Progenitor cell of endocrine pancreas (in vitro differentiated cells): ENCODE measurements at regions not wholly inside any gene's neighbourhood (a gene's known extent, or its start where the extent isn't known, plus 50 kb on each side); places are given as distances from the start of the nearest gene placed in this dataset.

Experiments
- DNase-seq: peaks from one replicate; pipeline ENCODE4 v3.0.0; 2021; ENCODE audit warnings: low spot score; ENCODE audit not compliant: unreplicated experiment
- H3K27ac Mint-ChIP-seq: 2 replicates; pipeline ENCODE4 v1.8.0; 2021; ENCODE audit warnings: mild to moderate bottlenecking, moderate library complexity, mixed read lengths
- H3K27me3 Mint-ChIP-seq: 2 replicates; pipeline ENCODE4 v1.8.0; 2021; ENCODE audit warnings: mixed read lengths
- H3K36me3 Mint-ChIP-seq: 2 replicates; pipeline ENCODE4 v1.8.0; 2022; ENCODE audit warnings: mixed read lengths; ENCODE audit not compliant: insufficient read depth
- H3K4me1 Mint-ChIP-seq: 2 replicates; pipeline ENCODE4 v1.8.0; 2021; ENCODE audit warnings: low read depth, mixed read lengths
- H3K4me3 Mint-ChIP-seq: 2 replicates; pipeline ENCODE4 v1.8.0; 2021; ENCODE audit warnings: low read depth, mild to moderate bottlenecking, moderate library complexity, mixed read lengths
- H3K9me3 Mint-ChIP-seq: 2 replicates; pipeline ENCODE4 v1.8.0; 2021; ENCODE audit warnings: low read depth, mixed read lengths
- TF ChIP-seq, protein P1 (sequence below): fragments of 200-600 bp; sonication (generic); IDR thresholded peaks from one replicate; pipeline ENCODE4 v1.5.0; 2021; ENCODE audit warnings: antibody characterized with exemption, mild to moderate bottlenecking; ENCODE audit not compliant: unreplicated experiment

DNA sequence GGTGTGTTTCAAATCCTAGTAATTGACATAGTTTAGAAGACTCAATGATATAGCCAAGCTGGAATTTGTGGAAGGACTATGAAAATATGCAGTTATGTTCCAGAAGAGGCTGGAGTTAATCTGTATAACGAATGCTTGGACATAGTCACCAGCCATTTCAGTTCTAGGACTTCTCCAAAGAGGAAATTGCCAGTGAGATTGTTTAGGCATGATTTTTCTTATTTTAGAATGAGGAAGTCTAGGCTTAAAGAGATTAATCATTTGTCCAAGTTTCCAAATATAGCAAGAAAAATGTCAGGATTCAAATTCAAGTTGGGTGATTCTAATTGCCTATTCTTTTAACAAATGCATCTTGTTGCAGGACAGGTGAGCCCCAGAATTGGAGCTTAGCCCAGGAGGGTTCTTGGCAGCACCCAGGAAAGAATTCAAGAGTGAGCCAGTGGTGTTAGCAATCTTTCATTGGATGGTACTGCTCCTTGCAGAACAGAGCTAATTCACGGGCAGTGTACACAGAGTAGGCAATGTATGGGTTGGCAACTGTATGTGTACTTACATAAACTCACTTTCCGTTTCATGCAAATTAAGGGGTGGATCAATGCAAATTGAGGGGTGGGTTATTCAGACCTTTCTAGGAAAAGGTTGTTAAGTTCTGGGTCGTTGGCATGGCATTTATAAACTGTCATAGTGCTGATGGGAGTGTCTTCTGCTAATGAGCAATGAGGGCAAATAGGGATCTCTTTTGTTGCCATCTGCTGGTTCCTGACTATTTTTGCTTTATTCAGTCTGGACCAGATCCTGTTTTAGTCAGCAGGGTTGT lies 763.1 kb upstream of the SLITRK1 start:
- no peaks in the 10 kb centered on the region for H3K4me1 Mint-ChIP-seq
- no peak overlapping the region for H3K27ac Mint-ChIP-seq
- H3K27me3 Mint-ChIP-seq = no peaks in the 10 kb centered on the region
- no peaks in the 10 kb centered on the region for H3K9me3 Mint-ChIP-seq
- TF ChIP-seq, protein P1, sequence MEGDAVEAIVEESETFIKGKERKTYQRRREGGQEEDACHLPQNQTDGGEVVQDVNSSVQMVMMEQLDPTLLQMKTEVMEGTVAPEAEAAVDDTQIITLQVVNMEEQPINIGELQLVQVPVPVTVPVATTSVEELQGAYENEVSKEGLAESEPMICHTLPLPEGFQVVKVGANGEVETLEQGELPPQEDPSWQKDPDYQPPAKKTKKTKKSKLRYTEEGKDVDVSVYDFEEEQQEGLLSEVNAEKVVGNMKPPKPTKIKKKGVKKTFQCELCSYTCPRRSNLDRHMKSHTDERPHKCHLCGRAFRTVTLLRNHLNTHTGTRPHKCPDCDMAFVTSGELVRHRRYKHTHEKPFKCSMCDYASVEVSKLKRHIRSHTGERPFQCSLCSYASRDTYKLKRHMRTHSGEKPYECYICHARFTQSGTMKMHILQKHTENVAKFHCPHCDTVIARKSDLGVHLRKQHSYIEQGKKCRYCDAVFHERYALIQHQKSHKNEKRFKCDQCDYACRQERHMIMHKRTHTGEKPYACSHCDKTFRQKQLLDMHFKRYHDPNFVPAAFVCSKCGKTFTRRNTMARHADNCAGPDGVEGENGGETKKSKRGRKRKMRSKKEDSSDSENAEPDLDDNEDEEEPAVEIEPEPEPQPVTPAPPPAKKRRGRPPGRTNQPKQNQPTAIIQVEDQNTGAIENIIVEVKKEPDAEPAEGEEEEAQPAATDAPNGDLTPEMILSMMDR = no peak
- no peak overlapping the region for H3K4me3 Mint-ChIP-seq
- H3K36me3 Mint-ChIP-seq = no peaks in the 10 kb centered on the region
- DNase-seq = no peak

DNA sequence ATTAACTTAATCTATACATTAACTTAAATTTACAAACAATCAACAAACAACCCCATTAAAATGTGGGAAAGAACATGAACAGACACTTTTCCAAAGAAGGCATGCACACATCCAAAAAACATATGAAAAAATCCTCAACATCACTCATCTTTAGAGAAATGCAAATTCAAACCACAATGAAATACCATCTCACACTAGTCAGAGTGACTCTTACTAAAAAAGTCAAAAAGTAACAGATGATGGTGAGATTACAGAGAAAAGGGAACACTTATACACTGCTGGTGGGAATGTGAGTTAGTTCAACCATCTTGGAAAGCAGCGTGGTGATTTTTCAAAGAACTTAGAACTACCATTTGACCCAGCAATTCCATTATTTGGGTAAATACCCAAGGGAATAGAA lies 759.2 kb upstream of the SLITRK1 start:
- H3K9me3 Mint-ChIP-seq = peaks cover 7% of the 10 kb centered on the region
- no peaks in the 10 kb centered on the region for H3K27me3 Mint-ChIP-seq
- DNase-seq = no peak
- H3K27ac Mint-ChIP-seq = no peak overlapping the region
- H3K4me3 Mint-ChIP-seq = no peak overlapping the region
- H3K4me1 Mint-ChIP-seq = no peaks in the 10 kb centered on the region
- TF ChIP-seq, protein P1 = no peak
- no peaks in the 10 kb centered on the region for H3K36me3 Mint-ChIP-seq

DNA sequence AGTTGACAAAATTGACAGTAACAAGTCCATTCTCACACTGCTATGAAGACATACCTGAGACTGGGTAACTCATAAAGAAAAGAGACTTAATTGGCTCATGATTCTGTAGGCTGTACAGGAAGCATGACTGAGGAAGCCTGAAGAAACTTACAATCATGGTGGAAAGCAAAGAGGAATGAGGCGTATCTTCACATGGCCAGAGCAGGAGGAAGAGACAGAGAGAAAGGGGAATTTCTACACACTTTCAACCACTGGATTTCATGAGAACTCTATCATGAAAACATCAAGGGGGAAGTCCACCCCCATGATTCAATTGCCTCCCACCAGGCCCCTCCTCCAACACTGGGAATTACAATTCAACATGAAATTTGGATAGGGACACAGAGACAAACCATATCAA lies 758.4 kb upstream of the SLITRK1 start:
- DNase-seq = no peak
- Mint-ChIP-seq H3K36me3 (no peaks in the 10 kb centered on the region), H3K4me3 (no peak overlapping the region), H3K4me1 (no peaks in the 10 kb centered on the region), H3K27ac (no peak overlapping the region), H3K27me3 (no peaks in the 10 kb centered on the region), H3K9me3 (peaks cover 7% of the 10 kb centered on the region)
- TF ChIP-seq, protein P1 = no peak

DNA sequence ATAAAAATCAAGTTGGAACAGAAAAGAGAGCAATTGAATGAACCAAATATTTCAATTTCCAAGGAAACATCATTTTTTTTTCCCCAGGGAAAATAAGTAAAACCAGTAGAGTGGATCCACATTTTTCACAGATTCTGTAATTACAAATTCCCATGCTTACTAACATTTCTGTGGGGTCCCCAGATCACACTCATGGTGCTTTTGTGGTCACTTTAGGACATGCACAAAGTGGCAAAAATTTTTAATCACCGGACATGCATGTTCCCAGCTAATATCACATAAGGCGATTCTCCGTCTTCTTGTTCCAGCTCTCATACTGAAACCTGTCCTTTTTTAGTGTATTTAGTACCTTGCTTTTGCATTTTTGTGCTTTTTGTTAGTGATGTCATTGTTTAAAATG lies 748.2 kb upstream of the SLITRK1 start:
- TF ChIP-seq, protein P1 = no peak

DNA sequence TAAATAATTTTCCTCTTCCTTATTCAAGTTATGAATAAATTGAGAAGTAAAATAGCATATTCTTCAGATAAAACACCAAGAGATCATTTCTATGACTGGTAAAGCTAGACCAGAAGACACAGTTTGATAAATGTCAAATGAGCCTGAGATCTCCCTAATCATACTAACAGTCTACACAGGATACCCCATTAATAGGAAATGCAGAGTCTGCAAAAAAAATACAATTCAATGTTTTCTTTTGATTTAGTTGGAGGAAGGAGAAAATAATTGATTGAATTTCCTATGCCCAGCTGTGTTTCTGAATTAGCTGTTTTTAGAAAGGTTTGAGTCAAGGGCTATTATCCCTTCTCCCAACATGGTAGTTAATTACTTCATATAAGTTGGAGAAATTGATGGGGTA lies 734.6 kb upstream of the SLITRK1 start:
- TF ChIP-seq, protein P1 = no peak
- Mint-ChIP-seq H3K9me3 (no peaks in the 10 kb centered on the region), H3K27ac (no peak overlapping the region), H3K4me1 (no peaks in the 10 kb centered on the region), H3K4me3 (no peak overlapping the region), H3K27me3 (no peaks in the 10 kb centered on the region), H3K36me3 (no peaks in the 10 kb centered on the region)
- DNase-seq = no peak

More for the DNA sequence above, 748.2 kb upstream of the SLITRK1 start:
- no peaks in the 10 kb centered on the region for H3K36me3 Mint-ChIP-seq
- H3K9me3 Mint-ChIP-seq = no peaks in the 10 kb centered on the region
- H3K4me1 Mint-ChIP-seq = no peaks in the 10 kb centered on the region
- no peak overlapping the region for H3K27ac Mint-ChIP-seq
- H3K27me3 Mint-ChIP-seq = no peaks in the 10 kb centered on the region
- DNase-seq = no peak
- H3K4me3 Mint-ChIP-seq = no peak overlapping the region
